Frontal cortex (tissue), 3 donors: ENCODE measurements at regions not wholly inside any gene's neighbourhood (a gene's known extent, or its start where the extent isn't known, plus 50 kb on each side); places are given as distances from the start of the nearest gene placed in this dataset.
A peak's percentile ranks its signal among the peaks of the same experiment; 100 is the strongest.
"Not testable (repeated sequence)": the region's sequence is repeated elsewhere in the genome, so short reads cannot be mapped to it uniquely, and the experiment has no call there.

Source experiments
- DNase-seq, 2 donors: peaks; one replicate each; pipeline ENCODE4 v3.0.0; 2012; ENCODE audit warnings: low spot score in 2 of 2
- FAIRE-seq: peaks from 2 replicates; lab custom pipeline; 2012; peaks lifted over from hg19 to GRCh38; lab: Jason Lieb, UNC
- donor health status: control.
- donor health status: control.
- donor health status: control.

DNA sequence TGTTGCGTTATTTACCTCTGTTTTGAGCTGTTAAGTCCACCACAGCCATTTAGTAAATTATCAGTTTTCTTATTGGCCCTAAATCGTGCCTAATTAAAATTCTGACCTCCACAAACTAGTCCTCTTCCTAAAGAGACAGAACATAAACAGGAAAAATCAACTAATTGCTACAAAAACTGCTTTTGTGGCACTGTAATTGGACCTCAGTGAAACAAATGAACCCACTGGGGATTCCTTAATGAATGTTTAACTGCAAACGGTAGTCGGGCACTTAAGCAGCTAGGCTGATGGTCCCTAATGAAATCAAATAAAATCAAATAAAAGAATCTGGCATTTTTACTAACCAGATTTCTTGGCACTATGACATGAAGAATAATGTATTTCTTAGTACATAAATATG lies 513.4 kb upstream of the SLC35B3 start:
- DNase-seq: no peak
- no peak for FAIRE-seq

DNA sequence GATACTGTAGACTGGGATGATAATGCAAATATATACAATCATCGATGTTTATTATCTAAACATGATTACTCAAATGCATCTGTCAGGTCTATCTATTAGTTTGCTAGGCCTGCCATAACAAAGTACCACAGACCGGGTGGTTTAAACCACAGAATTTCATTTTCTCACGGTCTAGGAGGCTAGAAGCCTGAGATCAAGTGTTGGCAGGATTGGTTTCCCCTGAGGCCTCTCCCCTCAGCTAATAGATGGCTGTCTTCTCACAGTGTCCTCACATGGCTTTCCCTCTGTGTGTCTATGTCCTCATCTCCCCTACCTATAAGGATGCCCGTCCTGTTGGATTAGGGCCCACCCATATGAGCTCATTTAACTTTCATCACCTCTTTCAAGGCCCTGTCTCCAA lies 512.6 kb upstream of the SLC35B3 start:
- DNase-seq (no peak), FAIRE-seq (no peak)

DNA sequence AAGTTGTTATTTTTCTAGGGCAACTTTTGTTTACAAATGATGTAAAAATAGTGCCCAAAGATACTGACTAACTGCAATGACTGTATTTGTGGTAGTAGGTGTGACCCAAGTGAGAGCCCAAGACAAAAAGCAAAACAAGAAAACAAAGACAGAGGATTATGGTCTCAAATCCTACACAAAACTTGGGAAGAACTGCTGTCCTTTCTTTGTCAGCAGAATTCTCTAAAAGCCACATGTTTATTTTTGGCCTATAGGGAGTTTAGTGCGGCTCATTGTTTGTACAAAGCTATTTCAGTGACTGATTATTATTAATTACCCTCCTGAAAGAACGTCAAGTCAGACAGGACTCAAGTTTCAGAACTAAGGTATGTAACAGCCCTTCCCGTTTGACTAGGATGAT lies 509.2 kb upstream of the SLC35B3 start:
- no peak for DNase-seq
- no peak for FAIRE-seq

DNA sequence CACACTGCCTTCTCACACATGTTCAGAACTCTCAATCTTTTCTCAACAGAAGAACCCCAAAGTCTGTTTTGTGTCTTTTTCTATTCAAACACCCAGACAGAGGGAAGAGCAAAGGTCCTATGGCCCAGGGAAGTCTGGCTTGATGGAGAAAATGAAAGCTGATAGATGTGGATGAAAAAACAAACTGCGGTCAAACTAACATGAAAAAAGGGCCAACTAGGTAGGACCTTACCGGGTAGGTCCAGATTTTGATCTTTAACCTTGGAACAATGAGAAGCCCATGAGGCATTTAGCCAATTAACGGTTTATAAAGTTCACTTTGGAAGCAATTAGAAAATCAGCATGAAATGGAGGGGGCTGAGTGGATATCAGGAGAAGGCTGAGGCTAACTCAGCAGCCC lies 507.7 kb upstream of the SLC35B3 start:
- DNase-seq: no peak
- FAIRE-seq: no peak

DNA sequence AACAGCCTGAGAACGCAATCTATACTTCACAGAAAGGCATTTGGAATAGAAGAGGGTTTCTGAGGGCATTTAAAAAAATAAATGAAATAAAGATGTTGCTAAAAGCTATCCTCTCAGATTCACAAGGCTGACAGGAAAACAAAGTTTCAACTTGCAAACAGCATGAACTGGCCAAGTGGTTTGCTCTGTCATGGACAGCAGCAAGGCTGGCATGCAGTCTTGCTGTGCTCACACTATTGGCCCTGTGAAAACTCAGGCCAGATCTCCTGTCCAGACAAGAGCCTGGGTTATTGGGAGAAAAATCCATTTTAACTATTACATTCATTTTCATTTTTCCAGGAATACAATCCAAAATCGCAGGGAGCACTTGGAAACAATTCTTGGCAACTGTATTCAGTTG lies 506.2 kb upstream of the SLC35B3 start:
- no peak for DNase-seq
- FAIRE-seq: no peak

DNA sequence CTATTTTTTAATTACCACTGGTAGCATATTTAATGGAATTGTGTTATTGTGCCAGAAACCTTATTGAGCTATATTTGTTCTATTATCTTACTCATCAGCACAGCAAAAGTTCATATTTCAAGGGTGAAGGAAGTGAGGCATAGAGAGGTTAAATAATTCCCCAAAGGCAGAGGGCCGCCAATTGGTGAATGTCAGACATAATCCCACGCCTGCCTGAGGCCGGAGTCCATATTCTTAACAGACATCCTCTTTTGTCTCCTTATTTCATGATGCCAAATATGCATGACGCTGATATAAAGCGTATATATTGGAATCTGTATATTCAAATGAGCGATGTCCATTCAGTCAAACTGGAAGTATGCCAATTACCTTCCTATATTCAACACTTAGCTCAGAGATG lies 505.0 kb upstream of the SLC35B3 start:
- DNase-seq: no peak
- no peak for FAIRE-seq

DNA sequence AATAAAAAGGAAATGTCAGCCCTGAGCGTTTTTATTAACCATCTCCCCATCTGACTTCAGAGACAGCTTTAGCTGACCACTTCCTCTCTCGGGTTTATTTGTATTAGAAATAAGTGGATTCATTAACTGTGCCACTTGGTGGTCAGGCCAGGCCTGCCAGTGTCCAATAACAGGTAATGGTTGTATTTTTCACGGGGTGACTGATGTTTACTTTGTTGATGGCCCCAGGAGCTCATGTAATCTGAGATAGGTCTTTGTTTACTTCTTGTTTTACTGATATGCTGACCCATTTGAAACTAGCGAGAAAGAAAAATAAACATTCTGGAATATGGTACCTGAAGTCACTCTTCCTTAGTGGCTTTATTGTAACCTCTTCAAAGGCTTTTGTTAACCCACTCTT lies 504.3 kb upstream of the SLC35B3 start:
- DNase-seq (no peak), FAIRE-seq (no peak)

DNA sequence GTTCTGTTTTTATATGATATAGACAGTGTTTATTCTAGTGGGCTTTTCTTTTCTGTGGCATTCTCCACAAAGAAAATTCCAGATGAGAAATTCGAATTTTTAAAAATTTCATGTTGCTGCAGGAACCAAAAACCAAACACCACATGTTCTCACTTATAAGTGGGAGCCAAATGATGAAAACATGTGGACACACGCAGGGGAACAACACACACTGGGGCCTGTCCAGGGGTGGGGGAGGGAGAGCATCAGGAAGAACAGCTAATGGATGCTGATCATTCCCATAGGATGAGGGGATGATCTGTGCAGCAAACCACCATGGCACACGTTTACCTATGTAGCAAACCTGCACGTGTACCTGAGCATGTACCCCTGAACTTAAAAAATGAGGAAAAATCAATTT lies 499.0 kb upstream of the SLC35B3 start:
- DNase-seq (no peak), FAIRE-seq (no peak)

DNA sequence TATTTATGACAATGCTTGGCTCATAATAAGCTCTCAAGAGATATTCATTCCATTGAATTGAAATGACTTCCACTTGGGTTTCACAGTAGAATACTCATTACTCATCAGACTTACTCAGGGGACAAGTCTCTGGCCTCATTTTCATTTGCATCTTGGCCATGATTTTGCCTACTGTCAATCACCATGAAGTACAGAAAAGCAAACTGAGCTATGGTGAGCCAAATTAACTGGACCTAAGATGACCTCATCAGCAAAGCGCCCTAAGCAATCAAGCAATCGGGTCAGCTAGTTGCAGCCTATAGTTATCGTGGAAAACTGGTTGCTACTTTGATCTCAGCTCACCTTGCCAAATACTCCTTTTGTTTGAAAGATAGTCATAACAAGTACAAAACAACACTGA lies 494.7 kb upstream of the SLC35B3 start:
- DNase-seq (no peak), FAIRE-seq (no peak)

DNA sequence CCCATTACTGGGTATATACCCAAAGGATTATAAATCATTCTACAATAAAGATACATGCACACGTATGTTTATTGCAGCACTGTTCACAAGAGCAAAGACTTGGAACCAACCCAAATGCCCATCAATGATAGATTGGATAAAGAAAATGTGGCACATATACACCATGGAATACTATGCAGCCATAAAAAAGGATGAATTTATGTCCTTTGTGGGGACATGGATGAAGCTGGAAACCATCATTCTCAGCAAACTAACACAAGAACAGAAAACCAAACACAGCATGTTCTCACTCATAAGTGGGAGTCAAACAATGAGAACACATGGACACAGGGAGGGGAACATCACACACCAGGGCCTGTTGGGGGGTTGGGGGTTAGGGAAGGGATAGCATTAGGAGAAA lies 484.9 kb upstream of the SLC35B3 start:
- DNase-seq, FAIRE-seq: not testable (repeated sequence)

DNA sequence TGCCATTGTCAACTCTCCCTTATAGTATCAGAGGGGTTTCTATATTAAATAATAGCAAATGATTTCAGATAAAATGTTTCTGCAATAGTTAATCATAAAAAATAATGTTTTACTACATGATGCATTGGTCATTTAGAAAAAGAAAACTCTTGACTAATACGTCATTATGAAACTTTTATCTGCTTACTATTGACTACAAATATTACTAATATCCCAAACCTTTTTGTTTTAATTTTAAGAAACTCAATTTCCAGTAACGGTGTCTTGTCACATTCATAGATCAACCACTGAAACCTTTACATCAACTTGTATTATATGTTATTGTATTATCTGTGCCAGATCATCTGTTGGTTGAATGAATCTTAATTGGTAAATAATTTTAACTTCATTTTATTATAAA lies 482.9 kb upstream of the SLC35B3 start:
- FAIRE-seq: no peak
- no peak for DNase-seq

DNA sequence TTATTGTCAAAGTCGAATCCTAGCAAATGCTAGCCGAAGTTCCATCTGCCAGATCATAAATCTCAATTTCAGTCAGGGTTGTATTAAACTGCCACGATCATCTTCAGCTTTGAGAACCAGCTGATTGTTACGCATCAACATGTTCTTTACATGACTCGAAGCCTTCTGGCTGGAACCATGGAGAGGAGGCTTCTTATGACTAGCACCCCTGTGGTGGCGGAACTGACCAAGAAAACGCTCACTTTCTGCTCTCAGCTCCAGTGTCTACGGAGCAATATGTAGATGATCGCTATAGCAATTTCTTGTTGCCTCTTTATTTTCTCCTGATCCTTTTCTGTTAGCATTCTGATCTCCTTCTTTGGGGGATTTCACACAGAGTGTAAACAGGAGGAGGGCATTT lies 479.4 kb upstream of the SLC35B3 start:
- DNase-seq (no peak), FAIRE-seq (no peak)

DNA sequence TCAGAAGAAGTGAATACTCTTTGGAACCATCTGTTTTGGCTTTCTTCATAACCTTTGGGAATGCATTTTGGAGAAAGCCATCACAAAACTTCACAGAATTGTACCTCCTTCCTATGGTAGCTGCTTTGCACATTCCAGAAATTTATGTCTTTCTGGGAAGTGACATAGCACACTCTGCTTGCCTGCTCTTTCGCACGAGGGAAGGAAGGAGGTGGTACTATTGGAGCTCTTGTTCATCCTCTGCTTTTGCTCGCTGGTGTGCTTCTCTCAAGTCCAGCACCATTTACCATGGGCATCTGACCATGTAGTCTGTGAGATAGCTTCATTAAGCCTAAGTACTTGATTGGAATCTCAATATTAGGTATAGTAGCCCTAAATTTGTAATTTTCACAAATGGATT lies 473.3 kb upstream of the SLC35B3 start:
- DNase-seq: no peak
- no peak for FAIRE-seq

DNA sequence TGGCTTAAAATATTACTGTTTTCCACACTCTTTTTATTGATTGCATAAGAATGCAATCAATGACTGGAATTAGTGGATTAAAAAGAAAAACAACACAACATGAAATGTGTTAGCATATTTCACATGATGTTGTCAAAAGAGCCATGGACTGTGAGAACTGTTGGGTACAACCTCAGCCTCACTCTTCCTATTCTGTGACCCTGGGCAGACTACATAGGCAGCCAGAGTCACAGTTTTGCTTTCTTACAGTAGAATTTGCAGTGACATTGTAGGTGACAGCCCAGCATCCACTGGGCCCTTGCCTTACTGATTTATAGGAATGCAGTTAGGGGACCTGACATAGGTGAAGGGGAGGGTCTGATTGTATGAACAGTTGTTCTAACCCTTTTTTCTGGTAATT lies 471.4 kb upstream of the SLC35B3 start:
- DNase-seq (no peak), FAIRE-seq (no peak)

DNA sequence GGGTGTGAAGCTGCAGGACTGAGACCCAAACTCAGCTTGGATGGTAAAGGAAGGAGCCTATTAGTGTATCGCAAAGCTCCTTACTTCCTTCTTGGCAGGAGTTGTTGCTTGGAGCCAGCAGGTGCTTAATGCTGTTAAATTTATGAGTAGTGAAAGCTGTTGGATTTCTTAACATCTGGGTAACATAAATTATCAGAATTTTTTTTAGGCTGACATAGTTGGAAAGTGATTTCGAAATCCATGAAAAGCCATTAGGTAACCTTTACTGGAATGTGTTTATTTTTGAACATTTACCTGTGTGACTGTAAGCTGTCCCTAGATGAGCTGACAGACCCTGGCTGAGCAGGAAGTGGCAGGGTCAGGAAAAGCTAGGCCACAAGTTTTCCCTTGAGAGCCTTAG lies 470.4 kb upstream of the SLC35B3 start:
- DNase-seq: no peak
- no peak for FAIRE-seq

DNA sequence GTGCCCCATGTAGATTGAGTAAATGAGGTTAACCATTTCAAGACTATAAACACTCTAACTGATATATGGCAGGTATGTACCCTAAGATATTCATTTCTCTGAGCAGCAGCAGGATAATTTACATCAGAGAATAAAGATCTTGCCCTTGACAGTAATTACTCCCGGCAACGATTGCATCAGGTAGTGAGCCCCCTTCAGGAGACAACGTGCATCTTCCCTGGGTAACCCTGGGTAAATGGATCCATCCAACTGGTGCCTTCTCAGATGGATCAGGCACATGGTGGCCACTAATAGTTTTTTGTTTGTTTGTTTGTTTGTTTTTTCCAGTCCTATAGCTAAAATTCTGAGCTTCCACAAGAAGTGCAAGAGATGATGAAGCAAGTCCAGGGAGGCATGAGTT lies 469.4 kb upstream of the SLC35B3 start:
- DNase-seq (no peak), FAIRE-seq (no peak)

DNA sequence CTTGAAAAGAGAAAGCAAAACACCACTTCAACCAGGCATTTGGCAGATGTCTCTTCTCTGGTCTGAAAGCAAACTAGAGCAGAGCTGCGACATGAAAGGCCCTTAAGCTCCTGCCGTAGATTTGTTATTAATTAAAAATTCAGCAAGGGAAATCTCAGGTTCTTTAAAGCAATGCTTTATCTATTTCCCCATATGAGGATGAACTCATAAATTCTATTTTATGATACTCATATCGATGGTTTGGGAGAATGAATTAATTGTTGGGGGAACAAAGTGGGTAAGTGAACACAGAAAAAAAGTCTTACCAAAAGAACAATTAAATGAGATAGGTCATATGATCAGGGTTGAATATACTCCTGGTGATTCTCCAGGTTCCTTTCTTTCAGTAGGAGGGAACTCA lies 464.7 kb upstream of the SLC35B3 start:
- FAIRE-seq: no peak
- DNase-seq: no peak

DNA sequence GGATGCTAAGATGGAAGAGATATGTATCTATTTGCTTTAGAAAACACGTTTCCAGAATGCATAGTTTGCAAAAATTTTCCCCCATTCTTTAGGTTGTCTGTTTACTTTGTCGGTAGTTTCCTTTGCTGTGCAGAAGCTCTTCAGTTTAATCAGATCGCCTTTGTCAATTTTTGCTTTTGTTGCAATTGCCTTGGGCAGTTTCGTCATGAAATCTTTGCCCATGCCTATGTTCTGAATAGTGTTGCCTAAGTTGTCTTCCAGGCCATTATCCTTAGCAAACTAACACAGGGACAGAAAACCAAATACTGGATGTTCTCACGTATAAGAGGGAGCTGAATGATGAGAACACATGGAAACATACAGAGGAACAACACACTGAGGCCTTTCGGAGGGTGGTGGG lies 454.2 kb upstream of the SLC35B3 start:
- DNase-seq: no peak
- FAIRE-seq: no peak

DNA sequence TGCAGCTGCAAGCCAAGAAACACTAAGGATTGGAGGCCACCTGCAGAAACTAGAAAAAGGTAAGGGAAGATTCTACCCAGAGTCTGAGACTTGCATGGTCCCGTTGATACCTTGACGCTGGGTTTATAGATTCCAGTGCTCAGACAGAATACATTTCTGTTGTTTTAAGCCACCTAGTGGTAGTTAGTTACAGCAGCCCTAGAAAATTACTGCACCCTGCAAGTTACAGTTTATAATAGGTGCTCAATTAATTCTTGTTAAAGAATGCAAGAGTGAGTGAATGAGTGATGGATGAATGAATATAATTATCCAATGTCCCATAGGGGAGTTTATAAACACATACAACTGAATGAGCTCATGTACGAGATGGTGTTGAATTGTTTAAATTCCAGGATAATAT lies 453.1 kb upstream of the SLC35B3 start:
- peak in 1 of 2 donors; percentile 7 for DNase-seq
- no peak for FAIRE-seq

DNA sequence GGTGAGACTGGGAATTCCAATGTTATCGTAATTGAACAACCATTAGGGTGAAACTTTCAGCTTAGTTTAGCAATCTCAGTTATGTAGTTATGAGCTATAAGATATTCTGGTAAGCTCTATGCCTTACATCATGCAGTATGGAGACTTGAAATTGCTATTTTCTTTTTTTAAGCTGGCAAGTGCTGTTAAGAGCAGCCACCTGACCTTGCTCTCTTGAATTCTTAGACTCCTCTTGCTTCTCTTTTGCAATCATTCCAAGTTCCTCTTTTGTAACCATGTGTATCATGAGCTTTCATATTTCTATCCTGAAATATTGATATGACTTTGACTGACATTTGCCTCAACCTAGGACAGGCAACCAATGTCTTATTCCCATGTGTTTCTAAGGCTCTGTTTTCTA lies 446.3 kb upstream of the SLC35B3 start:
- DNase-seq (no peak), FAIRE-seq (no peak)

DNA sequence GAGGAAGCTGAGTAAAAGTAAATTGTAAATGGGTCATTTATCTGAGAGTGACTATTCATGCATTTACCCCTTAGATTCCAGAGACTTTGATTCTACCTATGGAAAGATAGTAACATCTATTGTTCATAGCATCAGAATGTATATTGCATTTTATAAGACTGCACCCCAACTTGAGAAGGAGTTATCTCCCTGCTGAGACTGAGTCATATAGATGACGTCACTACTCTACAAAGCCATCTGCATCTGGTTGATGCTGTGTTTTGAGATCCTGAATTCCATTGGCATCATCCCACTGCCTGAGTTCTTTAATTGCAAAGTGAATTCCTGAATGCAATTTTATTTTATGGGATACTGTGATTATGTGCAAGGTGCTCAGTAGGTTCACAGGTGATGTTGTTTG lies 444.0 kb upstream of the SLC35B3 start:
- FAIRE-seq (no peak), DNase-seq (no peak)

DNA sequence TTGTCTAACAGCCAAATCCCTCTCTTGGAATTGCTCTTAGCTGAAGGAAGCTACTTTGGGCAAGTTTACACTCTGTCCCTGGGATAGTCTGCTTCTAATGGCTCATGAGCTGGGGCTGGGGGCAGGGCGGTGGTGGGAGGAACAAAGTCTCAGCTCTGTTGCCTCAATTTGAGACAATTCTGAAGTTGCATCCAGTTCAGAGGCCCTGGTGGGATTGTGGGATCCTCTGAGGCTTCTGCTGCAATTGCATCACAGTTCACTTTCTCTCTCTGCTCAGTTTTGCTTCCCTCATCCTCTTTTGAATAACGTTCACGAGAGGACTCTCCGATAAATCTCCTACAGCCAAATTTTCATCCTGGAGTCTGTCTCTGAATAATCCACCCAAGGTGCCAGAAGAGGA lies 440.6 kb upstream of the SLC35B3 start:
- DNase-seq (no peak), FAIRE-seq (no peak)

DNA sequence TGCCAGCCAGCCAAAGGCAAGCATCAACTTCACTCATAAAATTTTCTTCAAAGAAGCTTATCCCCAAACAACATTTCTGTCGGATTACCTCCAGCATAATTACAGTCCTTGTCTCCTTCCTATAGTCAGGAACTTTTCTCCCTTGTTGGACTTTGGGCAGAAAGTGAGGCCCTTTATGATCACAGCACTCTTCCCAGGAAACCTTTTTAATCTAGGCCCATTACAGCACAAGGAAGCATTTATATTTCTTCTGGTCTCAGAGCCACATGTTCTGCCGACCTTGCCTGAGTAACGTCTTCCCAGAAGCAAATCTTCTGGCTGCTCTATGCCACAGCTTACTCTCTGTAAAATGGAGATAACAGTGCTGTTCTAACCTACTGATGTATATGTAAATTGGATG lies 437.2 kb upstream of the SLC35B3 start:
- DNase-seq: no peak
- FAIRE-seq: no peak
